ENCODE measurements at regions not wholly inside any gene's neighbourhood (a gene's known extent, or its start where the extent isn't known, plus 50 kb on each side); places are given as distances from the start of the nearest gene placed in this dataset.

DNA sequence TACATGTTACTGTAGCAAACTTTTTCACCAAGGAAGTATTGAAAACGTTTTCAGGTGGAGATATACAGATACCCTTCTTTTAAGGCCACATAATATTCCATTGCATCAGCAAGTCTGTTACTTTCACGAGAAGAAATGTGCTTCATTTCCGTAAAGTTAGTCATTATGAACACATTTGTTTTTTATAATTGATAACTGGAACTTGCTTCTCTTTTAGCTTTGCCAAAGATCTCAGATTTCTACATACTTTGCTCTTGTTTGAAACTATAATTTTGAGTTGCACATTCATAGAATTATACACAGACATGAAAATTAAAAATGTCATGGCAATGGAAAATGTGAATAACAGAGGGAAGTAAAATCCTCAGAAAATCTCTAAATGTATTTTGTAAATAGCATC, 128.7 kb upstream of the GIMD1 start:
- POLR2A ChIA-PET, result no interaction called here
- no peaks in the 10 kb centered on the region for H3K4me1 ChIP-seq (replicated peaks in 1 of 2; ENCODE audit: control insufficient read depth in 2 of 2, insufficient read depth in 2 of 2, low read length in 2 of 2)
- FAIRE-seq (no peak), DNase-seq (ENCODE audit: extremely low read depth in 1 of 4, low spot score in 3 of 4) (no peak), ATAC-seq (no peak)
- no peak overlapping the region for H3K9ac ChIP-seq (ENCODE audit: insufficient read depth in 1 of 2, low read depth in 2 of 2, low read length in 2 of 2)
- in situ Hi-C loops (cut with MboI) (no loop called here), intact Hi-C loops (cut with micrococcal nuclease) (no loop called here)
- H3K79me2 ChIP-seq (ENCODE audit: control insufficient read depth, insufficient read depth, low read length), result no peaks in the 10 kb centered on the region
- H3K27ac ChIP-seq (ENCODE audit: extremely low read depth, low read depth, low read length), result no peak overlapping the region
- BruUV-seq (replicated peaks), result no TSS peak
- no peaks in the 10 kb centered on the region for H3K27me3 ChIP-seq (ENCODE audit: control insufficient read depth in 2 of 2, insufficient read depth in 2 of 2, low read length in 2 of 2)
- no peak overlapping the region for H3K4me2 ChIP-seq (ENCODE audit: insufficient read depth, low read length)
- TF ChIP-seq CREB1 (IDR thresholded peaks at IDR 0.05), result no peak
- no peak for TF ChIP-seq CREB1 (CRISPR knock-in tag; IDR thresholded peaks at IDR 0.05)
- TF ChIP-seq ZNF197 (CRISPR knock-in tag; IDR thresholded peaks at IDR 0.05; ENCODE audit: low read depth), result no peak
- TF ChIP-seq HDAC1 (IDR thresholded peaks at IDR 0.05), result no peak
- TF ChIP-seq ZNF77 (CRISPR knock-in tag; IDR thresholded peaks at IDR 0.05), result no peak
- no peak for TF ChIP-seq TSC22D4 (tag; IDR thresholded peaks at IDR 0.05)
- TF ChIP-seq, protein P1, sequence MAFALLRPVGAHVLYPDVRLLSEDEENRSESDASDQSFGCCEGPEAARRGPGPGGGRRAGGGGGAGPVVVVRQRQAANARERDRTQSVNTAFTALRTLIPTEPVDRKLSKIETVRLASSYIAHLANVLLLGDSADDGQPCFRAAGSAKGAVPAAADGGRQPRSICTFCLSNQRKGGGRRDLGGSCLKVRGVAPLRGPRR (CRISPR knock-in tag; IDR thresholded peaks at IDR 0.05), result no peak
- no peak for TF ChIP-seq HDAC2 (IDR thresholded peaks at IDR 0.05)
- TF ChIP-seq JUN (IDR thresholded peaks at IDR 0.05; ENCODE audit: borderline replicate concordance, low read depth, low read length), result no peak
- no peak for TF ChIP-seq JUN (CRISPR knock-in tag; IDR thresholded peaks at IDR 0.05; ENCODE audit: borderline replicate concordance)
- no peak for TF ChIP-seq POLR3G (IDR thresholded peaks at IDR 0.05; ENCODE audit: extremely low read depth, insufficient read length, insufficient replicate concordance)
- TF ChIP-seq, protein P2, sequence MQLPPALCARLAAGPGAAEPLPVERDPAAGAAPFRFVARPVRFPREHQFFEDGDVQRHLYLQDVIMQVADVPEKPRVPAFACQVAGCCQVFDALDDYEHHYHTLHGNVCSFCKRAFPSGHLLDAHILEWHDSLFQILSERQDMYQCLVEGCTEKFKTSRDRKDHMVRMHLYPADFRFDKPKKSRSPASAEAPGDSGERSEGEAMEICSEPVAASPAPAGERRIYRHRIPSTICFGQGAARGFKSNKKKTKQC (CRISPR knock-in tag; IDR thresholded peaks at IDR 0.05), result no peak
- TF ChIP-seq TEAD1 (CRISPR knock-in tag; IDR thresholded peaks at IDR 0.05), result no peak
- no peak overlapping the region for H3K4me3 ChIP-seq
- H3K9me3 ChIP-seq (replicated peaks; ENCODE audit: control insufficient read depth, insufficient read depth, low read depth, low read length), result no peaks in the 10 kb centered on the region
- H4K20me1 ChIP-seq (replicated peaks; ENCODE audit: control insufficient read depth, insufficient read depth, low read length), result no peaks in the 10 kb centered on the region
- 0% methylated on average over 3 of the region's 3 CpGs for WGBS (ENCODE audit: insufficient coverage, low coverage, missing lambda C conversion rate)
- H3K36me3 ChIP-seq (ENCODE audit: control insufficient read depth, insufficient read depth, low read length), result no peaks in the 10 kb centered on the region
- CTCF ChIA-PET (ENCODE audit: low intra/inter-chr PET ratio), result no interaction called here
- no peaks in the 10 kb centered on the region for H3K9me1 ChIP-seq (ENCODE audit: control insufficient read depth, insufficient read depth, low read length)
- H2AFZ ChIP-seq (ENCODE audit: low read depth, low read length), result no peak overlapping the region
